ENCODE measurements at regions not wholly inside any gene's neighbourhood (a gene's known extent, or its start where the extent isn't known, plus 50 kb on each side); places are given as distances from the start of the nearest gene placed in this dataset.

- TF ChIP-seq EZH2 (IDR thresholded peaks at IDR 0.05; ENCODE audit: borderline replicate concordance) = no peak
- TF ChIP-seq CTCF (IDR thresholded peaks at IDR 0.05; ENCODE audit: poor library complexity) = no peak
- no peak for TF ChIP-seq EZH2phosphoT487 (IDR thresholded peaks at IDR 0.05; ENCODE audit: low read depth, severe bottlenecking, unreplicated experiment)
- no peak overlapping the region for H2AFZ ChIP-seq
- no peaks in the 10 kb centered on the region for H3K9me3 ChIP-seq (ENCODE audit: low read depth)
- 79% methylated on average over 3 of the region's 3 CpGs for whole genome bisulfite sequencing (ENCODE audit: low lambda C conversion rate, missing lambda C conversion rate)
- H3K4me2 ChIP-seq = no peak overlapping the region
- no peaks in the 10 kb centered on the region for H3K36me3 ChIP-seq (replicated peaks; ENCODE audit: insufficient read depth, low read depth)
- H4K20me1 ChIP-seq (ENCODE audit: insufficient read depth, poor library complexity, severe bottlenecking) = no peaks in the 10 kb centered on the region
- no peak for DNase-seq (ENCODE audit: low spot score)
- no peaks in the 10 kb centered on the region for H3K27me3 ChIP-seq
- no peaks in the 10 kb centered on the region for H3K79me2 ChIP-seq
- H3K9me2 ChIP-seq (replicated peaks; ENCODE audit: insufficient read depth) = no peaks in the 10 kb centered on the region
- H3K27ac ChIP-seq = no peak overlapping the region
- H3K4me3 ChIP-seq = no peak overlapping the region
- peaks cover 3% of the 10 kb centered on the region for H3K4me1 ChIP-seq (ENCODE audit: insufficient read depth)
These were observed 170.3 kb upstream of the MCTP2 start for GRCh38 chr15:94061041-94061440.

GRCh38 chr15:94059013-94059587, 172.3 kb upstream of the MCTP2 start:
- WGBS (ENCODE audit: low lambda C conversion rate, missing lambda C conversion rate) = 88% methylated on average over 3 of the region's 3 CpGs

GRCh38 chr15:94057305-94057704, 174.1 kb upstream of the MCTP2 start:
- no peaks in the 10 kb centered on the region for H4K20me1 ChIP-seq (ENCODE audit: insufficient read depth, poor library complexity, severe bottlenecking)
- no peak for TF ChIP-seq CTCF (IDR thresholded peaks at IDR 0.05; ENCODE audit: poor library complexity)
- TF ChIP-seq EZH2phosphoT487 (IDR thresholded peaks at IDR 0.05; ENCODE audit: low read depth, severe bottlenecking, unreplicated experiment) = no peak
- no peak for TF ChIP-seq EZH2 (IDR thresholded peaks at IDR 0.05; ENCODE audit: borderline replicate concordance)
- H3K4me2 ChIP-seq = no peak overlapping the region
- no peak for DNase-seq (ENCODE audit: low spot score)
- no peaks in the 10 kb centered on the region for H3K9me3 ChIP-seq (ENCODE audit: low read depth)
- no peaks in the 10 kb centered on the region for H3K9me2 ChIP-seq (replicated peaks; ENCODE audit: insufficient read depth)
- no peak overlapping the region for H3K4me3 ChIP-seq
- no peaks in the 10 kb centered on the region for H3K27me3 ChIP-seq
- H3K79me2 ChIP-seq = no peaks in the 10 kb centered on the region
- no peaks in the 10 kb centered on the region for H3K36me3 ChIP-seq (replicated peaks; ENCODE audit: insufficient read depth, low read depth)
- peaks cover 3% of the 10 kb centered on the region for H3K4me1 ChIP-seq (ENCODE audit: insufficient read depth)
- H3K27ac ChIP-seq = no peak overlapping the region
- WGBS (ENCODE audit: low lambda C conversion rate, missing lambda C conversion rate) = 79% methylated on average over 1 of the region's 1 CpG
- H2AFZ ChIP-seq = no peak overlapping the region

More at GRCh38 chr15:94059013-94059587, 172.3 kb upstream of the MCTP2 start:
- no peaks in the 10 kb centered on the region for H3K27me3 ChIP-seq
- no peak overlapping the region for H3K27ac ChIP-seq
- H3K79me2 ChIP-seq = no peaks in the 10 kb centered on the region
- peaks cover 3% of the 10 kb centered on the region for H3K4me1 ChIP-seq (ENCODE audit: insufficient read depth)
- TF ChIP-seq EZH2 (IDR thresholded peaks at IDR 0.05; ENCODE audit: borderline replicate concordance) (no peak), CTCF (IDR thresholded peaks at IDR 0.05; ENCODE audit: poor library complexity) (no peak), EZH2phosphoT487 (IDR thresholded peaks at IDR 0.05; ENCODE audit: low read depth, severe bottlenecking, unreplicated experiment) (no peak)
- H3K4me3 ChIP-seq = no peak overlapping the region
- no peaks in the 10 kb centered on the region for H3K36me3 ChIP-seq (replicated peaks; ENCODE audit: insufficient read depth, low read depth)
- no peaks in the 10 kb centered on the region for H3K9me3 ChIP-seq (ENCODE audit: low read depth)
- no peaks in the 10 kb centered on the region for H4K20me1 ChIP-seq (ENCODE audit: insufficient read depth, poor library complexity, severe bottlenecking)
- DNase-seq (ENCODE audit: low spot score) = no peak
- H3K9me2 ChIP-seq (replicated peaks; ENCODE audit: insufficient read depth) = no peaks in the 10 kb centered on the region
- H2AFZ ChIP-seq = no peak overlapping the region
- H3K4me2 ChIP-seq = no peak overlapping the region

GRCh38 chr15:94056314-94056713, 175.0 kb upstream of the MCTP2 start:
- no peak for DNase-seq (ENCODE audit: low spot score)
- no peaks in the 10 kb centered on the region for H3K9me2 ChIP-seq (replicated peaks; ENCODE audit: insufficient read depth)
- no peak overlapping the region for H2AFZ ChIP-seq
- no peak for TF ChIP-seq EZH2phosphoT487 (IDR thresholded peaks at IDR 0.05; ENCODE audit: low read depth, severe bottlenecking, unreplicated experiment)
- TF ChIP-seq EZH2 (IDR thresholded peaks at IDR 0.05; ENCODE audit: borderline replicate concordance) = no peak
- TF ChIP-seq CTCF (IDR thresholded peaks at IDR 0.05; ENCODE audit: poor library complexity) = no peak
- no peaks in the 10 kb centered on the region for H3K36me3 ChIP-seq (replicated peaks; ENCODE audit: insufficient read depth, low read depth)
- H3K9me3 ChIP-seq (ENCODE audit: low read depth) = no peaks in the 10 kb centered on the region
- peaks cover 3% of the 10 kb centered on the region for H3K4me1 ChIP-seq (ENCODE audit: insufficient read depth)
- no peaks in the 10 kb centered on the region for H4K20me1 ChIP-seq (ENCODE audit: insufficient read depth, poor library complexity, severe bottlenecking)
- H3K79me2 ChIP-seq = no peaks in the 10 kb centered on the region
- no peak overlapping the region for H3K4me3 ChIP-seq
- no peaks in the 10 kb centered on the region for H3K27me3 ChIP-seq
- H3K27ac ChIP-seq = no peak overlapping the region
- H3K4me2 ChIP-seq = no peak overlapping the region

Measured in hepatocyte (in vitro differentiated cells).